Forelimb muscle (tissue), 1 donor: ENCODE measurements at regions not wholly inside any gene's neighbourhood (a gene's known extent, or its start where the extent isn't known, plus 50 kb on each side); places are given as distances from the start of the nearest gene placed in this dataset.
"Not testable (repeated sequence)": the region's sequence is repeated elsewhere in the genome, so short reads cannot be mapped to it uniquely, and the experiment has no call there.

ENCODE experiments used
- DNase-seq: peaks from one replicate; pipeline ENCODE4 v3.0.0-alpha.2; 2013; ENCODE audit warnings: low read depth

- DNase-seq, result no peak
Observed at GRCh38 chr10:52479567-52479966, 165.5 kb downstream of the DKK1 start.

GRCh38 chr10:52481986-52482555 lies 168.0 kb downstream of the DKK1 start:
- no peak for DNase-seq

GRCh38 chr10:52483587-52483986 lies 169.5 kb downstream of the DKK1 start:
- no peak for DNase-seq

GRCh38 chr10:52484206-52485065 lies 170.4 kb downstream of the DKK1 start:
- DNase-seq, result no peak

- no peak for DNase-seq
Observed at GRCh38 chr10:52485462-52485861, 171.4 kb downstream of the DKK1 start.

- no peak for DNase-seq
Observed at GRCh38 chr10:52486840-52487611, 172.9 kb downstream of the DKK1 start.

- DNase-seq, result peak; percentile 19
Observed at GRCh38 chr10:52488606-52489485, 174.8 kb downstream of the DKK1 start.

- no peak for DNase-seq
Observed at GRCh38 chr10:52491246-52491995, 177.3 kb downstream of the DKK1 start.

GRCh38 chr10:52499281-52499680 lies 185.2 kb downstream of the DKK1 start:
- no peak for DNase-seq

- DNase-seq, result no peak
Observed at GRCh38 chr10:52500476-52500875, 186.4 kb downstream of the DKK1 start.

- DNase-seq, result no peak
Observed at GRCh38 chr10:52502237-52502636, 188.2 kb downstream of the DKK1 start.

GRCh38 chr10:52505341-52505740 lies 191.3 kb downstream of the DKK1 start:
- not testable (repeated sequence) for DNase-seq

- DNase-seq, result no peak
Observed at GRCh38 chr10:52514481-52514880, 200.4 kb downstream of the DKK1 start.

GRCh38 chr10:52517012-52517411 lies 202.9 kb downstream of the DKK1 start:
- DNase-seq, result no peak

- DNase-seq, result no peak
Observed at GRCh38 chr10:52523696-52524095, 209.6 kb downstream of the DKK1 start.

GRCh38 chr10:52525761-52526160 lies 211.7 kb downstream of the DKK1 start:
- no peak for DNase-seq

- DNase-seq, result no peak
Observed at GRCh38 chr10:52526251-52526823, 212.3 kb downstream of the DKK1 start.

GRCh38 chr10:52532650-52533290 lies 218.7 kb downstream of the DKK1 start:
- no peak for DNase-seq

- DNase-seq, result no peak
Observed at GRCh38 chr10:52533986-52534385, 219.9 kb downstream of the DKK1 start.

GRCh38 chr10:52539463-52539862 lies 225.4 kb downstream of the DKK1 start:
- DNase-seq, result no peak
